GM19099 (cell line): ENCODE measurements at regions not wholly inside any gene's neighbourhood (a gene's known extent, or its start where the extent isn't known, plus 50 kb on each side); places are given as distances from the start of the nearest gene placed in this dataset.

Experiments used
- POLR2A ChIP-seq: IDR thresholded peaks from 3 replicates; pipeline ENCODE4 v1.6.1; 2011; ENCODE audit warnings: low read depth; ENCODE audit not compliant: insufficient read length; ENCODE audit errors: extremely low read depth

- TF ChIP-seq POLR2A, result no peak
Measured at GRCh38 chr22:47369431-47370015, 607.1 kb downstream of the TBC1D22A start.

GRCh38 chr22:47369020-47369419, 606.6 kb downstream of the TBC1D22A start:
- TF ChIP-seq POLR2A, result no peak

GRCh38 chr22:47367993-47368945, 605.8 kb downstream of the TBC1D22A start:
- no peak for TF ChIP-seq POLR2A

DNA sequence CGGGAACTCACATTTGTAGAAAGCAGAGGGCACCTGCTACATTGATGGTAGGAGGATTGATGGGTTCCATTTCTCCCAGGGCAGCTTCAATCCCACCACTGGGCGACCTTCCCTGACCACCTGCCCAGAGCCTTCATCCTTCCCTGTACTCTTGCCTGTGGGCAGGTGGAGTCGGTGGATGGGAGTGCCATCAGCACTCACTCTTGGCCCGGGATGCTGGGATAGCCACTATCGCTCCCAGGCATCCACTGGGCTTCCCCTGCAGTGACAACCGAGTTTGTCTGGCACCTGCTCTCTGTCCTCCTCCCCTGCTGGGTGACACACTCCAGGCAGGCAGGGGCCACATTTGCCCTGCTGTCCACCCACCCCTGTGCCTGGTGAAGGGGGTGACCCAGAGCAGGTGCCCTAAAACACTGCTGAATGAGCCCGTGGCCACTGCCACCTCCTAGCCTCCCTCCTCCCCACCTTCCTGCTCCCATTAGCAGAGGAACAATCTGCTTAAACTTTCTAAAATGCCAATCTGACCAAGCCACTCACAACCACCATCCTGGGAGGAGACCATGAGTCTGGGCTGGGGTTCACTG, 604.7 kb downstream of the TBC1D22A start:
- TF ChIP-seq POLR2A, result no peak

- TF ChIP-seq POLR2A, result no peak
Measured at GRCh38 chr22:47366026-47366767, 603.7 kb downstream of the TBC1D22A start.

DNA sequence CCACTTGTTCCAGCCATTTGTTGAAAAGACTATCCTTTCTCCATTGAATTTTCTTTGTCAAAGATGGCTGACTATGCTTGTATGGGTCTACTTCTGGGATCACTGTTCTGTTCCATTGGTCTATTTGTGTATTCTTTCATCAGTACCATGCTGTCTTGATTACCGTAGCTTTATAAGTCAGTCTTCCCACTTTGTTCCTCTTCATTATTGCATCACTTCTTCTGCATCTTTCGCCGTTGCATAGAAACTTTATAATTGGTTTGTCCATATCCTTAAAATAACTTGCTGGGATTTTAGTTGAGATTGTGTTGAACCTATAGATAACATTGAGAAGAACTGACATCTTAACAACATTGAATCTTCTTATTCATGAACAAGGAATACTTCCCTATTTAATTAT, 598.8 kb downstream of the TBC1D22A start:
- no peak for TF ChIP-seq POLR2A

DNA sequence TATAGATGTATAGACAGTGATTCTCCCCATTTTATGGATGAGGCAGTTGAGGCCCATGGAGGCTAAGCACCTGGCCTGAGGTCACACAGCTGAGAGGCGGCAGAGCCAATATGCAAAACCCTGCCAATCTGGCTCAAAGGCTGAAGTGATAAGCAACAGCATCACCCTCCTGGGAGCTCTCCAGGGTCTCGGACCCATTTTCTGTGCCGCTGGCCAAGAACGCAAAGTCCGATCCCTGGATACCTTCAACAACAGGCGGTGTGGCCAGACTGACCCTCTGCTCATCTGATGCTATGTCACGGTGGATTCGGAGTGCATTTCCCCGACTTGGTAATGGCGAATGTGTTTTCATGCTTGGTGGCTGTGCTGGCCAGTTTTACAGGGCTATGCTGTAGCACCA, 595.0 kb downstream of the TBC1D22A start:
- TF ChIP-seq POLR2A, result no peak

GRCh38 chr22:47357086-47357485, 594.6 kb downstream of the TBC1D22A start:
- no peak for TF ChIP-seq POLR2A

DNA sequence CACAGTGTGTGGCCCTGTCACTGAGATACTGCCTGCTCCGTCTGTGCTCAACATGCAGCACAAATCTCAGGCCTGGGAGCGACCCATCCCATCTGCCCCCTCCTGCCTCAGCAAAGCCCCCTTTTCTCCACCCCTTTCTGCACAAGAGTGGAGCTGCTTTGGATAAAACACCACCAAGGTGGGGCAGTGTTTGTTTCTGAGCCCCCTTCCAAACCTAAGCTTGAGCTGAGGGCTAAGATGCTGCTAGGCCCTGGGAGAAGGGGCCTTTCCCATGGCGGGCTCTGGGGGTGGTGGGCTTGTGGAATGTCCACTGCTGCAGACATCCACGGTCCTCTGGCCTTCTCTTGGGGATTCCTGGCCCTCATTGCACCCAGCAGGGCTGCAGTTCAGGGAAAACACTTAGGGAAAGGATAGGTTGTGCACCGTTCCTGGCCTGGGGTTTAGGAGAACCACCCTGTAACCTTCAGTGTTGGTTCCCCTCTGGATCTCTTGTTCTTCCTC, 594.1 kb downstream of the TBC1D22A start:
- TF ChIP-seq POLR2A, result no peak

DNA sequence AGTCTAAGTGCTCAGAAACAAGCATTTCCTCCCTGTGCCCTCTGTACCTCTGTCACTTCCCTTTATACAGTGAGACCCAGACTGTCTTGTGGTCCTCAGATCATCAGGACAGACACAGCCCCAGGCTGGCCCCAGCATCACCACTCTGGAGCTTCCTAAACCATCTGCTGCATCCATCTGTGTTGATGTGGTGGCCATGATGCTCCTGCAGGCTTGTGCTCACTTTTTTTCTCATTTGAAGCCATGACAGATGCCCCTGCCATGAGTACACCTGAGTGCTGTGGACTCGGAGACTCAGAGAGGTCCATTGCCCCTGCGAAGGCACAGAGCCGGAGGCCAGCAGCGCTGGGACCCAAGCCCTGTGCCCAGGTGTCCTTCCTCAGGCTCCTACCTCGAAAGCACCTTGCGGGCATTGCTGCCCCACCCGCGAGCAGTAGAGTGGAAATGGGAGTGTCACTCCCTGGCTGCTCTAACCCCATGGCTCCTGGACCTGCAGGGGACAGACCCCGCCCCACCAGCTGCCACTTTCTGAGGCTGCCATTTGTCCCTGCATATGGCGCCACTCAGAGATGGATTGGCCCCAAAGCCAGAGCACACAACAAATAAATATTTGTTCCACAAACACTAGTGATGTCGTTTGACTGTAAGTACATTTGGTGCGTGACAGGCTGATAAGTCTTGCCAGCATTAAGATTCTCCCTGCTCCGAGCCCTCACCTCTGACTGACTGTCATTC, 593.5 kb downstream of the TBC1D22A start:
- no peak for TF ChIP-seq POLR2A

GRCh38 chr22:47355388-47355725, 592.9 kb downstream of the TBC1D22A start:
- no peak for TF ChIP-seq POLR2A

- TF ChIP-seq POLR2A, result no peak
Measured at GRCh38 chr22:47354668-47355387, 592.4 kb downstream of the TBC1D22A start.

GRCh38 chr22:47352920-47353700, 590.7 kb downstream of the TBC1D22A start:
- no peak for TF ChIP-seq POLR2A
